ENCODE measurements at regions not wholly inside any gene's neighbourhood (a gene's known extent, or its start where the extent isn't known, plus 50 kb on each side); places are given as distances from the start of the nearest gene placed in this dataset.

- TF ChIP-seq, protein P1, sequence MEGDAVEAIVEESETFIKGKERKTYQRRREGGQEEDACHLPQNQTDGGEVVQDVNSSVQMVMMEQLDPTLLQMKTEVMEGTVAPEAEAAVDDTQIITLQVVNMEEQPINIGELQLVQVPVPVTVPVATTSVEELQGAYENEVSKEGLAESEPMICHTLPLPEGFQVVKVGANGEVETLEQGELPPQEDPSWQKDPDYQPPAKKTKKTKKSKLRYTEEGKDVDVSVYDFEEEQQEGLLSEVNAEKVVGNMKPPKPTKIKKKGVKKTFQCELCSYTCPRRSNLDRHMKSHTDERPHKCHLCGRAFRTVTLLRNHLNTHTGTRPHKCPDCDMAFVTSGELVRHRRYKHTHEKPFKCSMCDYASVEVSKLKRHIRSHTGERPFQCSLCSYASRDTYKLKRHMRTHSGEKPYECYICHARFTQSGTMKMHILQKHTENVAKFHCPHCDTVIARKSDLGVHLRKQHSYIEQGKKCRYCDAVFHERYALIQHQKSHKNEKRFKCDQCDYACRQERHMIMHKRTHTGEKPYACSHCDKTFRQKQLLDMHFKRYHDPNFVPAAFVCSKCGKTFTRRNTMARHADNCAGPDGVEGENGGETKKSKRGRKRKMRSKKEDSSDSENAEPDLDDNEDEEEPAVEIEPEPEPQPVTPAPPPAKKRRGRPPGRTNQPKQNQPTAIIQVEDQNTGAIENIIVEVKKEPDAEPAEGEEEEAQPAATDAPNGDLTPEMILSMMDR (conservative IDR thresholded peaks at IDR 0.05), result no peak
- TF ChIP-seq ZFX (IDR thresholded peaks at IDR 0.05), result no peak
Measured at GRCh38 chr5:36530215-36530614, 76.2 kb upstream of the SLC1A3 start.
